IMR-90 (cell line): ENCODE measurements at regions not wholly inside any gene's neighbourhood (a gene's known extent, or its start where the extent isn't known, plus 50 kb on each side); places are given as distances from the start of the nearest gene placed in this dataset.

ENCODE experiments used
- BHLHE40 ChIP-seq: fragments of 150-350 bp; IDR thresholded peaks from 2 replicates; pipeline ENCODE4 v1.6.1; 2016; ENCODE audit warnings: mild to moderate bottlenecking, low read depth, low read length
- CHD1 ChIP-seq: IDR thresholded peaks from 2 replicates; pipeline ENCODE4 v1.6.1; 2012; ENCODE audit warnings: low read depth, low read length, improper control_type of control experiment
- CTCF ChIP-seq: conservative IDR thresholded peaks from 2 replicates; pipeline ENCODE4 v1.5.1; 2012; ENCODE audit warnings: mild to moderate bottlenecking, low read depth, low read length, improper control_type of control experiment
- NFE2L2 ChIP-seq: fragments of 150-350 bp; IDR thresholded peaks from 2 replicates; pipeline ENCODE4 v1.6.1; 2016; ENCODE audit warnings: low read depth, mild to moderate bottlenecking, low read length
- RFX5 ChIP-seq: IDR thresholded peaks from 2 replicates; pipeline ENCODE4 v1.8.0; 2012; ENCODE audit warnings: low read depth, mild to moderate bottlenecking, low read length, moderate library complexity
- USF2 ChIP-seq: fragments of 150-350 bp; IDR thresholded peaks from 2 replicates; pipeline ENCODE4 v1.6.1; 2017; ENCODE audit warnings: mild to moderate bottlenecking, antibody characterized with exemption, low read length, low read depth

- TF ChIP-seq CTCF (no peak), CHD1 (no peak), NFE2L2 (no peak), USF2 (no peak), RFX5 (no peak), BHLHE40 (no peak)
Observed at GRCh38 chr1:194341587-194341986, 1155.2 kb upstream of the B3GALT2 start.
